ENCODE measurements at regions not wholly inside any gene's neighbourhood (a gene's known extent, or its start where the extent isn't known, plus 50 kb on each side); places are given as distances from the start of the nearest gene placed in this dataset.
"Not testable (repeated sequence)": the region's sequence is repeated elsewhere in the genome, so short reads cannot be mapped to it uniquely, and the experiment has no call there.

DNA sequence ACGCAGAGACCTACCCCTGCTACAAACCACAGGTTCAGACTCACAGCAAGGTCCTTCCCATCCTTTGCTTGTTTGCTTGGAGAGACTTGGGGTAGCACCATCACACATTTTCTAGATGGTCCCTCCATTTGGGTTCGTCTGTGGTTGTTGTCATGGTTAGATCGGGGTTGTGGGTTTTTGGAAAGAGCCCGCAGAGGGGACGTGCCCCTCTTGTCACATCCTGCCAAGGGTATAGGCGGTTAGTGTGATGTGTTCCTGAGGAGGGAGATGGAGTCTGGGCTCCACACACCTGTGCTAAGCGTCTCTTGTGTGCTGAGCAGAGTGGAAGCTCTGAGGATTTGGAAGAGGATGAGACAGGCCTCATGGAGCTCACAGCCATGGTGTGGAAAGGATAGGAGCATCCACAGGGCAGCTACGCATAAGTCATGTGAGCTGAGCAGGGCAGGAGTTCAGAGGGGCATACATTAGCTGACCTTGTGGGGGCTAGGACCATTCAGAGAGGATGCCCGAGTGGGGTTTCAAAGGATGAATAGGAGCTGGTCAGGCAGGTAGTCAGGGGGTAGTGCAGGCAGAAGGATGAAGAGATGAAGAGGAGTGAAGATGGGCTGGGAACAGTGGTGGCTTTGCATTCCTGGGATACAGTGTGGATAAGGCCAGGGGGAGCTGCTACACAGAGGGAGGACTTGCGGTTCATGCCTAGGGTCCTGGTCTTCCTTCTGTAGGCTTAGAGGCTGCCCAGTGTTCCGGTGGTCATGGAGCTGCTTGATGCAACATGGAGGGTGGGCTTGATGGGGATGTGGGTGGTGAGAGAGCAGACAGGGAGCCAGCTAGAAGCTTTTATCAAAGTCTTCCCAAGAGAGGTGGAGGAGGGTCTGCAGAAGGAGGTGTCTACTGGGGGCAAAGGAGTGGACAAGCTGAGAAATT lies 62.9 kb downstream of the ACKR3 start:
- DNase-seq: no peak

- no peak for DNase-seq
Measured at GRCh38 chr2:236633219-236633570, 63.6 kb downstream of the ACKR3 start.

- no peak for DNase-seq
Measured at GRCh38 chr2:236633775-236634560, 64.3 kb downstream of the ACKR3 start.

DNA sequence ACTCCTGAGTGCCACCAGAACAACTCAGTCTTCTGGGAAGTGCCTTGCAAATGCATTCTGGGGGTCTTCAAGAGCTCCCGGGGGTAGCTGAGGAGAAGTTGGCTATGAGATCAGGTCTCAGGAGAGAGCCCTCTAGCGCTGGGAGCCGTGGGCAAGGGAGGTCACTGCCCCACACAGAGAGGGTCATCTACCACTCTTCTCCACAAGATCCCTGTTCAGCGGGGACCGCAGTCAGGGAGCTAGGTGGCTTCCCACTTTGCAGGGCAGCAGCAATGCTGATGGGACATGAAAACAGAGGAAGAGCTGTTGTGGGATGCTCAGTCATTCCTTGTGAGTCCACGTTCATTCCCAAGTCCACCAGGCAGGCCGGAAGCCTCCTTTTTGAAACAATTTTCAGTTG lies 66.6 kb downstream of the ACKR3 start:
- DNase-seq: peak; percentile 5

DNA sequence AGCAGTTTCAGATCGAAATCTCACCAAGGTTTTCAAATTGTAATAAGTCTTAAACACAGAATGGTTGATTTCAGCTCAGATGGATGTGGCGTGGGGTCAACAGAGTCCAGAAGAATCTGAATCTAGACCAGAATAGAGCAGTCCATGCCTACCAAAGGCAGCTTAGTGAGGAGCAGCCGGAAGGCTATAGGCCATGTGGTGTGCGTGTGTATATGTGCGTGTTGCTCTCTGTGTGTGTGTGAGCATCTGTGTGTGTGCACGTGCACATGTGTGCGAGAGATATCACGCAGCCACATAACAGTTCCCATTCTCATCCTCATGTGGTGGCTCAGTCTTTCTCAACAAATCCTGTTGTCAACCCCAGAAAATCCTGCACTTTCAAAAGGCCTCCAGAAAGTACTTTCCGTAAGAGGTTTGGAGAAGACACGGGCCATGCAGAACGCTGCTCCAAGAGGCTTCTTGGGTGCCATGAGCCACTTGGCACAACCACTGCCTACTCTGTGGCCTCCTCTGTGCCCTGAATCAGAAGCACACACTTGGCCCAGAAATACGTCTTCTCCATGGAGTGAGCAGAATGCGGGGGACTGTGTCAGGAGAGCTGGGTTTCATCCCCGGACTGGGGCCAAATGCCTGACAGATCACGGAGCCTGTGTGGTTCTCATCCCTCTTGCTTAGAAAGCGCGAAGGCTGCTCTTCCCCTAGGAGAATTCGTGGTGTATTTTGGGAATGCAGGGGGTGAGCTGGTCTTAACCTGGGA lies 67.3 kb downstream of the ACKR3 start:
- DNase-seq: no peak

DNA sequence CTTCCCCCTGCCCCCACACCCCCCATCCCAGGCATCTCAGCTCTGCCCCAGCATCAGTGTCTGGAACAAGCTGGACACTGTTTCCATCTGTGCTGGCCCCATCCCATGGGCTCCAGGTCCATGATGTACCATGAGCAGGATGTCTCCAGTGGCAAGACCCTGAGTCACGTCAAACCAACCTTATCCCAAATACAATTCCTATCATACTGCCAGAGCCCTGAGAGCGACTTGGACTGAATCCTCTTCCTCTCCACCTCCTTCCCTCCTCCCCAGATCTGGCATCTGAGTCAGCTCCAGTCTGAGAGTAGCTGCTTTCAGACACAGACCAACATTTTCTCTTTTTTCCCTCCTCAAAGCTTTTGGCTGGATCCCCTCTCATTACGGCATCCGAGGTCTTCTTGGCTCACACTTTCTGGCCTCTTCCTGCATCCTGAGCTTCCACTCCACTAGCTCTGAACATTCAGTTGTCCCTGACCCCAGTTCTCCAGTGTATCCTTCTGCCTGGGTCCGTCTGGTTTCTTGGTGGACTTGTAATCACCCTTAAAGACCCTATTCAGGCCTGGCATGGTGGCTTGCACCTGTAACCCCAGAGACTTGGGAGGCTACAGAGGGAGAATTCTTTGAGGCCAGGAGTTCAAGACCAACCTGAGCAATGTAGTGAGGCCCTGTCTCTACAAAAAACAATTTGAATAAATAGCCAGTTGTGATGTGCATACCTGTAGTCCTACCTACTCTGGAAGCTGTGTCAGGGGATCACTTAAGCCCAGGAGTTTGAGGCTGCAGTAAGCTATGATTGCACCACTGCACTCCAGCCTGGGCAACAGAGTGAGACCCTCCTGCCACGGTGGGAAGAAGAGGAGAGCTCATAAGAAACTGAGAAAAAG lies 68.3 kb downstream of the ACKR3 start:
- DNase-seq: no peak

DNA sequence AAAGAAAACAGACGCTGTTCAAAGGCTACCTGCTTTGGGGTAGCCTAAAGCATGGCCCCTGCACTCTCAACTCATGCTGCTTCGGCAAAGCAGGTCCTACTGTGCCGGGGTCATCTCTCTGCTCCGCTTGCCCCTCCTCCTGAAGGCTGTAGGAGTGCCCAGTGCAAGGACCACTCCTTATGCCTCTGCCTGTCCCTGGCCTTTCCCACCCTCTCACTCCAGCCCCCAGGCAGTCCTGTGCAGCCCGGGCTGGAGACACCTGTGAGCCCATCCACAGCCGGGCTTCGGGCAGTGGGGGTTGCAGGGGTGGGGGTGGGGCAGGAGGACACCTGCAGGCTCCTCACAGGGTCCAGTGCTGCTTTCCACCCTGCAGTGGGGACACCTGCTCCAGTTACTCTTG lies 69.1 kb downstream of the ACKR3 start:
- no peak for DNase-seq

DNA sequence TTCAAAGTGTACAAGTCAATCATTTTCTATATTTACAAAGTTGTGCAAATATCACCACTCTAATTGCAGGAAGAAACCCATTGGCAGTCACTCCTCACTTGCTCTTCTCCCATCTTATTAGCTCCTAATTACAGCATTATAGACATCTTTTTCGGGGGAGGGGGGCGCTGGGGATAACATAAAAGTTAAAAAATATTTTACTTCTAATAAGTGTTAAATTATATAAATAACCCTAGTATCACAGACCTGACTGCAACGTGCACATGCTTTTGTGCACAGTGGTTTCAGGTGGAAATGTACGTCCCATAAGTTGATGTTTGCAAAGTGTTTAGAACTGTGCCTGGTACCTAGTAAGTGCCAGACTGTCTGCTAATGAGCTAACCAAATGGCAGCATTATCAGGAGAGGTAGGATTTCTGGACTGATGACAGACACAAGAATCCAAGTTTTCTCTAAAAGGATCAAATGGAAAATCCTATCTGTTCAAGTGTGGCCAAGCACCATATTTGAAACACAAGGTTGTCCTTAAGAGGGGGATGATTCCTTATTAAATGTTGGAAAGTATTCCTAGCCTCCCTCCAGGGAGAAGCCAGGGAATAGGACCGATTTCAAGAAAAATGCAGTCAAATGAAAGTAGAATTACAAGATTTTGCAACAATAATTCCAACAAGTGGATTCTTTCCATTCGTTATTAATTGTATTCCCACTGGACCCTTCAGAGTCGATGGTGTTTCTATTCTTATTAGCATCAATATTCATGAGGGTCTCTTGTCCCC lies 70.0 kb downstream of the ACKR3 start:
- no peak for DNase-seq

DNA sequence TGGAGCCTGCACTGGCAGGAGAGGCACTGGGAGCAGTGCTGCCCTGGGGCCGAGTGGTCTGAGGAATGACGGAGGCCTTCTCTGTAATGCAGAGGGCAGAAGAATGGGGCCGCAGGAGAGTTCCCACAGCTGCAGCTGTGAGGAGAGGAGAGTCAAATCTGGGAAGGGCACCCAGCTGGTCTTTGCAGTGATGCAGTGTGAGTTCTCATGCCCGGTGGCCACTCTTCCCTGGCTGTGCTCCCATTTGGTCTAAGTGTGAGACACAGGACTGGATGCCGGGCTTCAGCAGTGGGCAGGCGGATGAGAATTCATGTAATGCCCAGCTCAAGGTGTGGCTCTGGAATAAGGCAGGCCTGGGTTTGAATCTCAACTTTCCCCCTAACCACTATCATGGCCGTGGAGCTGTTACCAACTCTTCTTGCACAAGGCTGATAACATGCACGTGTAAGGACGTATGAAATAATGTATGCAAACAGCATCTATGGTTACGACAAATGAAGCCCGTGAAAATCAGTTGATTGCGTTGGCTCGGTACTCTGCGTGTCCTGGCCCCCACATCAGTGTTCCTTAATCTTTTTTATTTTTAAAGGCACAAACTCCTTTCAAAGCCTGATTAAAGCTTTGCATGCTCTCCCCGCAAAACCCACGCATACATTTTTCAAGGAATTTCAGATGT lies 71.6 kb downstream of the ACKR3 start:
- no peak for DNase-seq

- no peak for DNase-seq
Measured at GRCh38 chr2:236642125-236642524, 72.5 kb downstream of the ACKR3 start.

- no peak for DNase-seq
Measured at GRCh38 chr2:236642584-236643291, 73.1 kb downstream of the ACKR3 start.

GRCh38 chr2:236643480-236643879 lies 73.9 kb downstream of the ACKR3 start:
- no peak for DNase-seq

DNA sequence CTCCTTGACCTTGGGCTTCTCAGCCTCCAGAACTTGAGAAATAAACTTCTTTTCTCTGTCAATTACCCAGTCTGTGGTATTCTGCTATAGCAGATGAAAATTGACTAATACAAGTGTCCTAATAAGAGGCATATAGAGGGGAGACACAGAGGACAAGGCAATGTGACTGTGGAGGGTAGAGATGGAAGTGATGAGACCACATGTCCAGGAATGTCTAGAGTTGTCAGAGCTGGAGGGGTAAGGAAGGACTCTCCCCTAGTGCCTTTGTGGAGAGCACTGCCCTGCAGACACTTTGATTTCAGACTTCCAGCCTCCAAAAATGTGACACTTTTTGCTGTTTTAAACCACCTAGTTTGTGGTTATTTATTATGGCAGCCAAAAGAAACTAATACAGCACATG lies 74.4 kb downstream of the ACKR3 start:
- no peak for DNase-seq

GRCh38 chr2:236644502-236644911 lies 74.9 kb downstream of the ACKR3 start:
- DNase-seq: no peak

GRCh38 chr2:236645141-236645540 lies 75.5 kb downstream of the ACKR3 start:
- not testable (repeated sequence) for DNase-seq

- no peak for DNase-seq
Measured at GRCh38 chr2:236646441-236646840, 76.8 kb downstream of the ACKR3 start.

- DNase-seq: no peak
Measured at GRCh38 chr2:236646871-236647270, 77.2 kb downstream of the ACKR3 start.

DNA sequence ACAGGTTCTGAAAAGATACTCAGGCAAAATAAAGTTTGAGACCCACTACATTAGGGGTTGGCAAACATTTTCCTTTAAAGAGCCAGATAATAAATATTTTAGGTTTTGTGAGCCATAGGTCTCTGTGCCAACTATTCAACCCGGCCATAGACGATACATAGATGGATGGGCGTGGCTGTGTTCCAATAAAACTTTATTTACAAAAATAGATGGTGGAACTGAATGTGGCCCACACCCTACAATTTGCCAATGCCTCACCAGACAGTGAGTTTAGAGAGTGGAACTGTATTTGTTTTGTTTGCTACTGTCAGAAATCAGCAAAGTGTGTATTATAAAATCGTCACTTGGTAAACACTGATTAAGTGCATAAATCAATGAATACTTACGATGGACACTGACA lies 78.0 kb downstream of the ACKR3 start:
- no peak for DNase-seq

DNA sequence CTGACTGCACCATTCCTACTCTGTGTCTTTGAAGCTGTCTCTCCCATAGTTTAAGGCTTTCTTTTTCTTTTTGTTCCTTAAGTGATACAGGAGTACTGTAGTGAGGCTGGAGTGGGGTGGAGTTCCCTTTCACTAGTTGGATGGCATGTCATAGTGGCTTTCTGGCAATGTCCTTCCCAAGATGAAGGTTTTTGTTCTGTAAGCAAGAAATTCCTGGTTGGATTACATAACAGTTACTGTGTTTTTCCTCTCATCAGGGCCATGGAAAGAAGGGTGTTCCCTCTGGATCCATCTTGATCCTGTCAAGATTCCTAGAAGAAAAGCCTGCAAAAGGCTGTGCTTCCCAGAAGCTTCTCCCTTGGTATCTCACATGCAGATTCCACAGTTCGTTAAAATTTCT lies 84.2 kb downstream of the ACKR3 start:
- no peak for DNase-seq

- DNase-seq: no peak
Measured at GRCh38 chr2:236654496-236654895, 84.9 kb downstream of the ACKR3 start.

Measured in activated T-cell treated with anti-CD3 and anti-CD28 coated beads, Interleukin-2, amount 50 U/mL, for 1 hour (primary cell).